ENCODE measurements at regions not wholly inside any gene's neighbourhood (a gene's known extent, or its start where the extent isn't known, plus 50 kb on each side); places are given as distances from the start of the nearest gene placed in this dataset.

GRCh38 chr4:183783991-183784553, 121.0 kb upstream of the STOX2 start:
- TF ChIP-seq YY1 (IDR thresholded peaks at IDR 0.05; ENCODE audit: insufficient read depth, insufficient read length): no peak
- Histone ChIP-seq H3K9me3 (ENCODE audit: insufficient read depth, low read length) (no peaks in the 10 kb centered on the region), H3K27me3 (ENCODE audit: insufficient read depth, insufficient read length) (no peaks in the 10 kb centered on the region), H3K4me3 (ENCODE audit: insufficient read length, low read depth) (no peak overlapping the region), H3K4me1 (ENCODE audit: insufficient read depth, insufficient read length) (no peaks in the 10 kb centered on the region), H3K9ac (ENCODE audit: insufficient read length, low read depth) (no peak overlapping the region), H3K36me3 (ENCODE audit: insufficient read depth, insufficient read length, low read length) (no peaks in the 10 kb centered on the region)
- no peak for DNase-seq (ENCODE audit: low read depth, low spot score)

- no peaks in the 10 kb centered on the region for H3K36me3 ChIP-seq (ENCODE audit: insufficient read depth, insufficient read length, low read length)
- H3K27me3 ChIP-seq (ENCODE audit: insufficient read depth, insufficient read length): no peaks in the 10 kb centered on the region
- H3K9ac ChIP-seq (ENCODE audit: insufficient read length, low read depth): no peak overlapping the region
- no peaks in the 10 kb centered on the region for H3K4me1 ChIP-seq (ENCODE audit: insufficient read depth, insufficient read length)
- no peak overlapping the region for H3K4me3 ChIP-seq (ENCODE audit: insufficient read length, low read depth)
- no peak for DNase-seq (ENCODE audit: low read depth, low spot score)
- TF ChIP-seq SUZ12 (IDR thresholded peaks at IDR 0.05; ENCODE audit: extremely low read depth, insufficient read depth, insufficient read length): no peak
- TF ChIP-seq ZNF274 (IDR thresholded peaks at IDR 0.05; ENCODE audit: low read depth, low read length): no peak
- no peak for TF ChIP-seq YY1 (IDR thresholded peaks at IDR 0.05; ENCODE audit: insufficient read depth, insufficient read length)
- H3K9me3 ChIP-seq (ENCODE audit: insufficient read depth, low read length): peaks cover 11% of the 10 kb centered on the region
Measured at GRCh38 chr4:183788308-183788905, 116.7 kb upstream of the STOX2 start.

GRCh38 chr4:183789657-183790056, 115.5 kb upstream of the STOX2 start:
- H3K9ac ChIP-seq (ENCODE audit: insufficient read length, low read depth): no peak overlapping the region
- no peaks in the 10 kb centered on the region for H3K27me3 ChIP-seq (ENCODE audit: insufficient read depth, insufficient read length)
- H3K4me1 ChIP-seq (ENCODE audit: insufficient read depth, insufficient read length): no peaks in the 10 kb centered on the region
- H3K9me3 ChIP-seq (ENCODE audit: insufficient read depth, low read length): peaks cover 21% of the 10 kb centered on the region
- no peak overlapping the region for H3K4me3 ChIP-seq (ENCODE audit: insufficient read length, low read depth)
- no peak for DNase-seq (ENCODE audit: low read depth, low spot score)
- H3K36me3 ChIP-seq (ENCODE audit: insufficient read depth, insufficient read length, low read length): no peaks in the 10 kb centered on the region
- no peak for TF ChIP-seq ZNF274 (IDR thresholded peaks at IDR 0.05; ENCODE audit: low read depth, low read length)
- no peak for TF ChIP-seq SUZ12 (IDR thresholded peaks at IDR 0.05; ENCODE audit: extremely low read depth, insufficient read depth, insufficient read length)
- no peak for TF ChIP-seq YY1 (IDR thresholded peaks at IDR 0.05; ENCODE audit: insufficient read depth, insufficient read length)

GRCh38 chr4:183790661-183791060, 114.4 kb upstream of the STOX2 start:
- Histone ChIP-seq H3K9ac (ENCODE audit: insufficient read length, low read depth) (no peak overlapping the region), H3K36me3 (ENCODE audit: insufficient read depth, insufficient read length, low read length) (no peaks in the 10 kb centered on the region), H3K4me3 (ENCODE audit: insufficient read length, low read depth) (no peak overlapping the region), H3K4me1 (ENCODE audit: insufficient read depth, insufficient read length) (no peaks in the 10 kb centered on the region), H3K9me3 (ENCODE audit: insufficient read depth, low read length) (peaks cover 24% of the 10 kb centered on the region), H3K27me3 (ENCODE audit: insufficient read depth, insufficient read length) (peaks cover 3% of the 10 kb centered on the region)
- DNase-seq (ENCODE audit: low read depth, low spot score): no peak
- TF ChIP-seq ZNF274 (IDR thresholded peaks at IDR 0.05; ENCODE audit: low read depth, low read length) (no peak), YY1 (IDR thresholded peaks at IDR 0.05; ENCODE audit: insufficient read depth, insufficient read length) (no peak), SUZ12 (IDR thresholded peaks at IDR 0.05; ENCODE audit: extremely low read depth, insufficient read depth, insufficient read length) (no peak)

- peaks cover 24% of the 10 kb centered on the region for H3K9me3 ChIP-seq (ENCODE audit: insufficient read depth, low read length)
- H3K9ac ChIP-seq (ENCODE audit: insufficient read length, low read depth): peak overlapping the region; percentile 76
- no peaks in the 10 kb centered on the region for H3K4me1 ChIP-seq (ENCODE audit: insufficient read depth, insufficient read length)
- TF ChIP-seq SUZ12 (IDR thresholded peaks at IDR 0.05; ENCODE audit: extremely low read depth, insufficient read depth, insufficient read length) (no peak), ZNF274 (IDR thresholded peaks at IDR 0.05; ENCODE audit: low read depth, low read length) (no peak), YY1 (IDR thresholded peaks at IDR 0.05; ENCODE audit: insufficient read depth, insufficient read length) (no peak)
- peaks cover 31% of the 10 kb centered on the region for H3K27me3 ChIP-seq (ENCODE audit: insufficient read depth, insufficient read length)
- peak overlapping the region; percentile 58 for H3K4me3 ChIP-seq (ENCODE audit: insufficient read length, low read depth)
- H3K36me3 ChIP-seq (ENCODE audit: insufficient read depth, insufficient read length, low read length): no peaks in the 10 kb centered on the region
- no peak for DNase-seq (ENCODE audit: low read depth, low spot score)
Measured at GRCh38 chr4:183797011-183797444, 108.1 kb upstream of the STOX2 start.

GRCh38 chr4:183797445-183798300, 107.4 kb upstream of the STOX2 start:
- Histone ChIP-seq H3K36me3 (ENCODE audit: insufficient read depth, insufficient read length, low read length) (no peaks in the 10 kb centered on the region), H3K9ac (ENCODE audit: insufficient read length, low read depth) (peak overlapping the region; percentile 76), H3K27me3 (ENCODE audit: insufficient read depth, insufficient read length) (peaks cover 31% of the 10 kb centered on the region), H3K4me1 (ENCODE audit: insufficient read depth, insufficient read length) (no peaks in the 10 kb centered on the region), H3K4me3 (ENCODE audit: insufficient read length, low read depth) (peak overlapping the region; percentile 58), H3K9me3 (ENCODE audit: insufficient read depth, low read length) (peaks cover 21% of the 10 kb centered on the region)
- TF ChIP-seq YY1 (IDR thresholded peaks at IDR 0.05; ENCODE audit: insufficient read depth, insufficient read length): no peak
- TF ChIP-seq ZNF274 (IDR thresholded peaks at IDR 0.05; ENCODE audit: low read depth, low read length): no peak
- TF ChIP-seq SUZ12 (IDR thresholded peaks at IDR 0.05; ENCODE audit: extremely low read depth, insufficient read depth, insufficient read length): no peak
- no peak for DNase-seq (ENCODE audit: low read depth, low spot score)

All from NT2/D1 (cell line).